Ovary (tissue), 7 donors: ENCODE measurements at regions not wholly inside any gene's neighbourhood (a gene's known extent, or its start where the extent isn't known, plus 50 kb on each side); places are given as distances from the start of the nearest gene placed in this dataset.

Experiments
- DNase-seq, 5 donors: peaks; one replicate each; pipeline ENCODE4 v3.0.0-alpha.2; 2019 to 2020
- H3K27ac ChIP-seq, 2 donors: fragments of 200-600 bp; one replicate each; pipeline versions ENCODE4 v1.5.1 to v1.8.0; 2019 to 2022
- H3K27me3 ChIP-seq: fragments of 200-600 bp; one replicate; pipeline ENCODE4 v1.8.0; 2022
- H3K36me3 ChIP-seq: fragments of 200-600 bp; sonication (generic); one replicate; pipeline ENCODE4 v1.5.1; 2019
- H3K4me1 ChIP-seq: one replicate; pipeline ENCODE4 v1.8.1; 2013; ENCODE audit warnings: mild to moderate bottlenecking, moderate library complexity; ENCODE audit not compliant: insufficient read depth
- H3K4me3 ChIP-seq: fragments of 200-600 bp; sonication (generic); one replicate; pipeline ENCODE4 v1.5.1; 2017
- H3K9me3 ChIP-seq, 2 donors: fragments of 200-600 bp in 1 of 2; sonication (generic) in 1 of 2; one replicate each; pipeline versions ENCODE4 v1.5.1 to v1.8.1; 2013 to 2019; ENCODE audit warnings: mild to moderate bottlenecking in 1 of 2, moderate library complexity in 1 of 2
- EP300 ChIP-seq: sonication (generic); formaldehyde crosslinking; IDR thresholded peaks from one replicate; pipeline ENCODE4 v1.6.1; 2017; ENCODE audit warnings: antibody characterized with exemption
- POLR2A ChIP-seq: fragments of 450-650 bp; IDR thresholded peaks from one replicate; pipeline ENCODE4 v1.6.1; 2017; ENCODE audit warnings: antibody characterized with exemption, mild to moderate bottlenecking, moderate library complexity
- WGBS, 3 donors: extraction: QIAGEN DNeasy Blood & Tissue Kit in 1 of 3; methylation state at CpG; one replicate each; pipeline versions ENCODE4 v1.1.5 to v1.1.7; 2013 to 2017; 5-methylcytosine and 5-hydroxymethylcytosine counted together
- intact Hi-C, 4 donors: fragments of 100-400 bp; cut with DNase I; formaldehyde crosslinking; loops; one replicate each; pipeline versions ENCODE4 v1.11.0 to v1.15.1; 2022 to 2023
- TF ChIP-seq, protein P1 (sequence below), 3 donors: fragments of 450-650 bp in 2 of 3; fragments of 200-600 bp in 1 of 3; IDR thresholded peaks; one replicate each; pipeline versions ENCODE4 v1.5.1 to v1.8.0; 2016 to 2022; ENCODE audit warnings: antibody characterized with exemption in 3 of 3, mild to moderate bottlenecking in 1 of 3
- donor health status: DM: no; HTN: no; CAD: no; lungs with moderate emphysema.
- donor health status: DM: no; HTN: no; CAD: no.
- donor health status: Bipolar disorder and iron deficiency.
- donor health status: DM: no; HTN: no; CAD: no.
- donor health status: DM: yes; HTN: yes; CAD: no.

DNA sequence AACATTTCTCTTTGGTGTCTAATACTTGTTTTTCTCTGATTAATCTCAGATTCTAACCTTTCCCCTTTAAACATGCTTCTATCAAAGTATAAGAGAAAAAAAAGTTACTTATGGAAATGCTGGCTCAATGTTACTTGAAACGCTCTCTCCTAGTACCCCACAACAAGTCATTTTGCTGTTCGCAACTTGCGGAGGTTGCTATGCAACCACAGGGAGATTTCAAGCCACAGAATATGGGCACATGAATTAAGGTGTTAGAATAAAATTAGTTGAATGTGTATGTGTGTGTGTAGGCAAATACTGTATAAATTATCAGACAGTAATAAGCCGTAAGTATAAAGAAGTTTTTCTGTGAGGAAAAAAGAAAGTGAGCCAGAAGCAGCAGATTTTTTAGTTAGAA, 80.6 kb downstream of the CCDC59 start:
- H3K27me3 ChIP-seq: no peaks in the 10 kb centered on the region
- intact Hi-C loops: no loop called here
- no peak overlapping the region for H3K4me3 ChIP-seq
- 76 to 85% (median 83%) methylated on average over 4 of the region's 4 CpGs for WGBS, 3 donors
- H3K27ac ChIP-seq: no peak overlapping the region
- DNase-seq: no peak
- no peaks in the 10 kb centered on the region for H3K36me3 ChIP-seq
- no peaks in the 10 kb centered on the region for H3K4me1 ChIP-seq
- TF ChIP-seq POLR2A: no peak
- no peak for TF ChIP-seq EP300
- TF ChIP-seq, protein P1, sequence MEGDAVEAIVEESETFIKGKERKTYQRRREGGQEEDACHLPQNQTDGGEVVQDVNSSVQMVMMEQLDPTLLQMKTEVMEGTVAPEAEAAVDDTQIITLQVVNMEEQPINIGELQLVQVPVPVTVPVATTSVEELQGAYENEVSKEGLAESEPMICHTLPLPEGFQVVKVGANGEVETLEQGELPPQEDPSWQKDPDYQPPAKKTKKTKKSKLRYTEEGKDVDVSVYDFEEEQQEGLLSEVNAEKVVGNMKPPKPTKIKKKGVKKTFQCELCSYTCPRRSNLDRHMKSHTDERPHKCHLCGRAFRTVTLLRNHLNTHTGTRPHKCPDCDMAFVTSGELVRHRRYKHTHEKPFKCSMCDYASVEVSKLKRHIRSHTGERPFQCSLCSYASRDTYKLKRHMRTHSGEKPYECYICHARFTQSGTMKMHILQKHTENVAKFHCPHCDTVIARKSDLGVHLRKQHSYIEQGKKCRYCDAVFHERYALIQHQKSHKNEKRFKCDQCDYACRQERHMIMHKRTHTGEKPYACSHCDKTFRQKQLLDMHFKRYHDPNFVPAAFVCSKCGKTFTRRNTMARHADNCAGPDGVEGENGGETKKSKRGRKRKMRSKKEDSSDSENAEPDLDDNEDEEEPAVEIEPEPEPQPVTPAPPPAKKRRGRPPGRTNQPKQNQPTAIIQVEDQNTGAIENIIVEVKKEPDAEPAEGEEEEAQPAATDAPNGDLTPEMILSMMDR (IDR thresholded peaks at IDR 0.05): no peak
- H3K9me3 ChIP-seq: no peaks in the 10 kb centered on the region

DNA sequence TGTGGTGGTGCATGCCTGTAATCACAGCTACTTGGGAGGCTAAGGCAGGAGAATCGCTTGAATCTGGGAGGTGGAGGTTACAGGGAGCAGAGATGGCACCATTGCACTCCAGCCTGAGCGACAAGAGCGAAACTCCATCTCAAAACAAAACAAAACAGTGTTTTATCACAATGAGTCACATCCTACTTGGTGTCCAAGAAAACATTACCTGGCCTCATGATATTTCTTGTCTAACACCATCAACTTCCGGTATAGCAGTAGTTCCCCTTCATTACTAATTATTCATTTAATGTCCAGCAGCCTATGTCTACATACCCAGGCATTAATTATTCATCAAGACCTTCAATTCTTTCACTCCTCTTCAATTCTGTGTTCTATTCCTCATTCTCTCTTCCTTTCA, 115.5 kb downstream of the CCDC59 start:
- WGBS, 3 donors: 83 to 89% (median 87%) methylated on average over 4 of the region's 4 CpGs
- DNase-seq: no peak

DNA sequence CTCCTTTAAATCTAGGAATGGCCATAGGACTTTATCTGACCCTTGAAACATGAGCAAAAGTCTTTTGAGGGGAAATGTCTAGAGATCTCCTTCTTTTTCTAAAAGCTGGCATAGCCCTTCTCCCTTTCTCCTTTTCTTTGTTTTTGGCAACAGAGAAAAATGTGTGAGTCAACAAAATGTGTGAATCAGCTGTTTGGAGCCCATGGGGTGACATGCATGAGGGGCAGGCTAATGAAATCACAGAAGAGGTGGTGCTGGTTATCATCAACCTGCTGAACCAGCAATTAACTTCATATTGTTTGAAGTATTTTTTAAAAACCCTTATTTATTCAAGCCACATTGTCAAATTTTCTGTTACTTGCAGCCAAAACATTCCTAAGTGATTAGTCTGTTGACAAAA, 132.3 kb downstream of the CCDC59 start:
- H3K9me3 ChIP-seq: no peaks in the 10 kb centered on the region
- no peaks in the 10 kb centered on the region for H3K27me3 ChIP-seq
- intact Hi-C loops: no loop called here
- no peak overlapping the region for H3K4me3 ChIP-seq
- DNase-seq: no peak
- no peak overlapping the region for H3K27ac ChIP-seq
- no peaks in the 10 kb centered on the region for H3K36me3 ChIP-seq
- H3K4me1 ChIP-seq: no peaks in the 10 kb centered on the region
- TF ChIP-seq, protein P1 (IDR thresholded peaks at IDR 0.05): no peak
- TF ChIP-seq EP300 (no peak), POLR2A (no peak)

More for the DNA sequence above, 115.5 kb downstream of the CCDC59 start:
- Histone ChIP-seq H3K27ac (no peak overlapping the region), H3K4me3 (no peak overlapping the region), H3K9me3 (no peaks in the 10 kb centered on the region), H3K27me3 (no peaks in the 10 kb centered on the region), H3K4me1 (no peaks in the 10 kb centered on the region), H3K36me3 (no peaks in the 10 kb centered on the region)
- TF ChIP-seq, protein P1 (IDR thresholded peaks at IDR 0.05): no peak
- no peak for TF ChIP-seq POLR2A
- TF ChIP-seq EP300: no peak
- intact Hi-C loops: no loop called here

DNA sequence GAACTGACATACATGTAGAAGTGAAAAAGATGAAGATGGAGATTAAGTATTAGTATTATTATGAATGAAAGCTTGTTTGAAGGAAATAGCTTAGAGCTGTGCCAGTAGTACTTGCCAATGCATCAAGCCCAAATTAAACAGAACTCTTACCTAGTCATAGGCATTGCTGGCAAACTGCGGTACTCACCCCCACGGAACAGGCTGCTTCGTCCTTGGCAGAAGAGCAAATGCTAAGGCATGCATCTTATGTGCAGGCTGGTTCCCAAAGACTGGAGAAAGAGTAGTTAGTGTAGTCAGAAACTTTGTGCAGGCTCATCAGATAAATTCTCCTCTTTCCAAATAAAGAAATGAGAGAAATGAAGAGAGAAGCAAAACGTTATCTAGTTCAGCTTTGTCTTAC, 134.8 kb downstream of the CCDC59 start:
- Histone ChIP-seq H3K4me3 (no peak overlapping the region), H3K27ac (no peak overlapping the region), H3K36me3 (no peaks in the 10 kb centered on the region), H3K4me1 (no peaks in the 10 kb centered on the region), H3K27me3 (no peaks in the 10 kb centered on the region), H3K9me3 (no peaks in the 10 kb centered on the region)
- no peak for DNase-seq
- 83 to 85% (median 85%) methylated on average over 4 of the region's 4 CpGs for WGBS, 3 donors
- no peak for TF ChIP-seq EP300
- no peak for TF ChIP-seq POLR2A
- TF ChIP-seq, protein P1 (IDR thresholded peaks at IDR 0.05): no peak
- intact Hi-C loops: no loop called here

DNA sequence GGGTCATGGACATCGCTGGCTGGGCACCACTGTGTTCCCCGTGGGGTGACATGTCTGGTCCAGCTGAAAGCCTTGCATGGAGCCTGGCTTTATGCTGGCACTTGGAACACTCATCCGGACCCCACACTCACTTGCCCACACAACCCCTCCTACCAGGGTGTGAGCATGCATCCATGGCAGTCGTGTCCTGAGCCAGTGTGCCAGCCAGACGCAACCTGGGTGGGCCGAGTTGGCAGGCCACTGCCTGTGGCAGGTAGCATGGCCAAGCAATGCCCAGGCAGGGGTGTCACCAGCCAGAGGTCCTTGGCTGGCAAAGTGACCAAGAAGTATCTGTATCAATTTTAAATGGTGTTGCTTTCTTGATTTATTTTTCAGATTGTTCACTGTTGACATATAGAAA, 141.7 kb downstream of the CCDC59 start:
- intact Hi-C loops: no loop called here
- 86 to 89% (median 87%) methylated on average over 6 of the region's 6 CpGs for WGBS, 3 donors
- no peaks in the 10 kb centered on the region for H3K9me3 ChIP-seq
- no peak overlapping the region for H3K4me3 ChIP-seq
- H3K27me3 ChIP-seq: no peaks in the 10 kb centered on the region
- no peaks in the 10 kb centered on the region for H3K4me1 ChIP-seq
- H3K27ac ChIP-seq: no peak overlapping the region
- TF ChIP-seq POLR2A (no peak), EP300 (no peak)
- TF ChIP-seq, protein P1 (IDR thresholded peaks at IDR 0.05): no peak
- H3K36me3 ChIP-seq: no peaks in the 10 kb centered on the region
- DNase-seq: no peak
